GM12874 (cell line): ENCODE measurements at regions not wholly inside any gene's neighbourhood (a gene's known extent, or its start where the extent isn't known, plus 50 kb on each side); places are given as distances from the start of the nearest gene placed in this dataset.

ENCODE experiments used
- TF ChIP-seq, protein P1 (sequence below): IDR thresholded peaks from 2 replicates; pipeline ENCODE4 v1.5.1; 2011; ENCODE audit warnings: low read depth, mild to moderate bottlenecking, control low read depth, low read length, moderate library complexity; ENCODE audit not compliant: insufficient read depth

DNA sequence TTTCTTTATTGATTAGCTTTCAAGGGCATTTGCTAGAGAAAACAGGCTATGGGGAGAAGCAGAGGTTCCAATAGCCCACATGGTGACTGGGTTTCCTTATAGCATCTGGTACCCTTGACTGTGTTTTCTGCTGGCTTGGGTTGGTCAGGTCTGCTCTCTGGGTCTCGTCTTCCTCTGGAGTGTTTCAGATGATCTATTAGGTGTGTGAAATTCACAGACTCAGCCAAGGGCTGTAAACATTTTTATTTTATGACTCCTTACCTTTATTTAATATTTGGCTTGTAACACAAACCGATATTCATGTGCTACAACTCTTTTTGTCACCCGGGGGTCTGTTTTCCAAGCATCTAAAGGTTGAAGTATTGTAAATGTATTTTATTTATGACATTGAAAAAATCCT lies 338.9 kb downstream of the GADD45G start:
- TF ChIP-seq, protein P1, sequence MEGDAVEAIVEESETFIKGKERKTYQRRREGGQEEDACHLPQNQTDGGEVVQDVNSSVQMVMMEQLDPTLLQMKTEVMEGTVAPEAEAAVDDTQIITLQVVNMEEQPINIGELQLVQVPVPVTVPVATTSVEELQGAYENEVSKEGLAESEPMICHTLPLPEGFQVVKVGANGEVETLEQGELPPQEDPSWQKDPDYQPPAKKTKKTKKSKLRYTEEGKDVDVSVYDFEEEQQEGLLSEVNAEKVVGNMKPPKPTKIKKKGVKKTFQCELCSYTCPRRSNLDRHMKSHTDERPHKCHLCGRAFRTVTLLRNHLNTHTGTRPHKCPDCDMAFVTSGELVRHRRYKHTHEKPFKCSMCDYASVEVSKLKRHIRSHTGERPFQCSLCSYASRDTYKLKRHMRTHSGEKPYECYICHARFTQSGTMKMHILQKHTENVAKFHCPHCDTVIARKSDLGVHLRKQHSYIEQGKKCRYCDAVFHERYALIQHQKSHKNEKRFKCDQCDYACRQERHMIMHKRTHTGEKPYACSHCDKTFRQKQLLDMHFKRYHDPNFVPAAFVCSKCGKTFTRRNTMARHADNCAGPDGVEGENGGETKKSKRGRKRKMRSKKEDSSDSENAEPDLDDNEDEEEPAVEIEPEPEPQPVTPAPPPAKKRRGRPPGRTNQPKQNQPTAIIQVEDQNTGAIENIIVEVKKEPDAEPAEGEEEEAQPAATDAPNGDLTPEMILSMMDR: no peak

DNA sequence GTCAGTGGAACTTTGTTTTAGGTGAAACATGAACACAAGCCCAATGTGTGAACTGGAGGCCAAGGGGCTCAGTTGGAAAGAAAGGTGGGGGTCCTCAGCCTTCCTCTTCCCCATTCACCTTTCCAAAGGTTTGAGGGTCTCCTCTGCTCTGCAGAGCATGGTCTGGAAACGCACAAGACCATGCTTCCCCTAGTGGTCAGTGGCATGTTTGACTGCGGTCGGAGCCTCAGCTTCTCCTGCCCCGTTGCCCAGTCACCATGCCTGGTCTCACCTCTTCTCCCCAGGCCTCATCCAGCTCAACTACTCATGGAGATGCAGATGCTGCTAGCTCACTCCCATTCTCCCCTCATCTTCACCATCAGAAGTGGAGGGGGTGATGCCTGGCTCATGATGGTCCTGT lies 340.3 kb downstream of the GADD45G start:
- TF ChIP-seq, protein P1: peak; percentile 36; the same call in 1 of the 2 replicates

DNA sequence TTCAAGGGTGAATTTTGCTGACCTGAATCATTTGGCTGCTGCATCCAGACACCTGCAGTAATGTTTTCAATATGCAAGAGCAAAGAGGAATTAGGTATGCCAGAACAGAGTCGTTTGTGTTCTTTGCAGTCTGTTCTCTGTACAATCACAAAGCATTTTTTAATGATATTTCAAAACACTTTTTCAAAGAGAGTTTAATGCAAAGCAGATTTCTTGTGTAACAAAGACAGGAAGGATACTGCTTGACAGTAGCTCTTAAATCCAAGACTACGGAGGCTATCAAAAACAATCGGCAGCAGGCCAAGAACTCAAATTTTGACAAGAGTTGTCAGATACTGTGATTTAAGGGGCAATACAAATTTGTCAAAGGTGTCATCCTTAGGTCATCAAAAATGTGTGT lies 341.9 kb downstream of the GADD45G start:
- TF ChIP-seq, protein P1: no peak

DNA sequence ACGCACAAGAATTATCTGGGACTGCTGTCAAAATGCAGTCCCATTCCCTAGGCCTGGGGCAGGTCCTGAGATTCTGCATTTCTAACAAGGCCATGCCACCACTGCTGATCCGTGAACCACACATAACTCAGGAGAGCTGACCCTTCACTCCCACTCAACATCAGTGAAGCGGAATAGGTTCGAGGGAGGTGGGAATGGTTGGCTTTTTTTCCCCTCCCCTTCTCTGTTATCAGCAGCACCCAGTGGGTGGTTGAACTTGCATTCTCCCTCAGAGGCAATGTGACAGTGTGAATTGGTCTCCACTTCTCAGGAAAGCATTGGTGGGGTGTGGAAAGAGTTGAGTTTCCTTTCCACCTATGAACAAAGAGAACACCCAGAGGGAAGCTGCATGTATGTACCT lies 344.3 kb downstream of the GADD45G start:
- TF ChIP-seq, protein P1: no peak

DNA sequence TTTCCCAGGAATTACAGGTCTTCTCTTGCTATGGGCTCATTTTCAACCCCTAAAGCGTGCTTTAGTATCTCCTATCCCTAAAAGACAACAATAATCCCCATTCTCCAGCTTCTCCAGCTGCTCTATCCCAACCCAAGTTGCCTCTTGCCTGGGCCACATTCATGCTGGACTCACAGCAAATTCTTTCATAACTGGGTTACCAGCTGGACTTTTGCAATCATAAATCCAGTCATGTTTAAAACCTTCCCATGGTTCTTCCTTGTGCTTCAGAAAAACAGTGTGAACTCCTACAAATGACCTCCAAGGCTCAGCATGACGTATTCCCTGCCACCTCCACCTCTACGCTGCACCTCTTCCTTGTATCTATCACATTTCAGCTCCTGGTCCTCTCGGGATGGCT lies 346.9 kb downstream of the GADD45G start:
- TF ChIP-seq, protein P1: no peak

DNA sequence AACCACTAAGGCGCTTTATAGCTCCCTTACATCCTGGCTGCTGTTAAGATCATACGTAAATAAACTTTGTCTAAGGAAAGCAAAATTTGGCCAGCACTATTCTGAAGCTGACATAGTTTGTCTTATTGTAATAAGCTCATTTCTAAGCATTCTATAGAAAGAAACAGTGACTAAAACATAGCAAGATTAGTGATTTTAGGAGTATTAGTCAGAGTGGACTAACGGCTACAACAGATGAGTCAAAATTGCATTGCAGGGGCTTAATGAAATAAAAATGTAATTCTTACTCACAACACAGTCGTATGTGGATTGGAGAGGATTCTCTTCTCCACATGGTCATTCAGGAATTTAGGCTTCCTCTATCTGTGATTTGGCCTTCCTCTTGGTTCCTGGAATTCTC lies 347.6 kb downstream of the GADD45G start:
- TF ChIP-seq, protein P1: no peak

DNA sequence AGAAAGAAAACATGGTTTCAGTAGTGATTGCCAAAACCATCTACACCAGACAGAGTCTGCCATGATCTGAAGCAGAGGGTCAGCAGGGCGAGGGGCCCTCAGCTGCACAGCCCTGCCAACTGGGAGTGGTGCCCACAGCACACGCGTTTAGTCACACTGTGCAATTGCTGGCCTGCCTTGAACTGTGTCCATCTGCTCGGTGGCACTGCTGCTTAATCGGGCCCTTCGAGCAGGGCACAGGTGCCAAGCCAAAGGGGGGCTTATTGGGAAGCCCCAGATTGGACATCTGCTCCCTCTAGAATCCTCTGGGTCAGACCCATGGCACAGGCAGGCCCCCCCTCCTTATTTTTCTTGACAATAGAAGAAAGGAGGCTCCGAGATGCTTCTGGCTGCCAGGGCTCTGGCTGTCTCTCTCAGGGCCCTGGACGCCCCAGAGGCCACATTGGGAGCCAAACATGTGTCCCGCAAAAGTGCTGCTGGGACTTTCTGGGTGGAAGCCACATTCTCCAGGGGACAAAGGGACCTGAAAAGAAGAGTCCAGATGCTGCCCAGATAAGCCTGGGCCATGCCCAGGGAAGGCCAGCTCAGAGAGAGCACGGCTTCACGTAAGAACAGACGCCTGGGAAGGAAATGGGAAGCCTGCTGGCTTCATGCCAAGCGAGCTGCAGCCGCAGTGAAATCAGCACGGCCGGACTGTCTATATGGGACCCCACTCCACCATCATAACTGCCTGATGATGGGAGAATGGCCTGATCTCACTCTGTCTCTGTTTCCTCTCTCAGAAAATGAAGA lies 349.2 kb downstream of the GADD45G start:
- TF ChIP-seq, protein P1: no peak
